HG02970 (cell line): ENCODE measurements at regions not wholly inside any gene's neighbourhood (a gene's known extent, or its start where the extent isn't known, plus 50 kb on each side); places are given as distances from the start of the nearest gene placed in this dataset.
"Not testable (repeated sequence)": the region's sequence is repeated elsewhere in the genome, so short reads cannot be mapped to it uniquely, and the experiment has no call there.

Source experiments
- ATAC-seq: cut with Tn5 transposase; IDR thresholded peaks from one replicate; pipeline ENCODE4 v1.9.1; 2021; ENCODE audit warnings: mild to moderate bottlenecking, moderate library complexity, moderate number of reproducible peaks; ENCODE audit not compliant: unreplicated experiment, low FRiP score

GRCh38 chr3:176378789-176379188 lies 818.5 kb downstream of the TBL1XR1 start:
- no peak for ATAC-seq

- no peak for ATAC-seq
These were observed 820.8 kb downstream of the TBL1XR1 start for GRCh38 chr3:176376531-176376930.

DNA sequence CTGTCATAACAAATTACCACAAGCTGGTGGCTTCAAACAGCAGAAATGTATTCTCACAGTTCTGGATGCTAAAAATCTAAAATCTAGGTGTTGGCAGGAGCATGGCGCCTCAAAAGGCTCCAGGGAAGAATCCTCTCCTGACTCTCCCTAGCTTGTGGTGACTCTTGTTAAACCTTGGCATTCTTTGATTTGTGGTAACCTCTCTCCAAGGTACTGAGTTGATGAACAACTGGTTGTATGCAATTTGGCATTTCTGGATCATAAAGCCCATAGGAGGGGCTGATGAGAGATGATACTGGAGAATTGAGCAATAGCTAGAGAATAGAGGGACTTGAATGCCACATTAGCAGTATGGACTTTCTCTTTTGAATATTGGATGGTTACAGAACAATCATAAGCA lies 821.8 kb downstream of the TBL1XR1 start:
- no peak for ATAC-seq

DNA sequence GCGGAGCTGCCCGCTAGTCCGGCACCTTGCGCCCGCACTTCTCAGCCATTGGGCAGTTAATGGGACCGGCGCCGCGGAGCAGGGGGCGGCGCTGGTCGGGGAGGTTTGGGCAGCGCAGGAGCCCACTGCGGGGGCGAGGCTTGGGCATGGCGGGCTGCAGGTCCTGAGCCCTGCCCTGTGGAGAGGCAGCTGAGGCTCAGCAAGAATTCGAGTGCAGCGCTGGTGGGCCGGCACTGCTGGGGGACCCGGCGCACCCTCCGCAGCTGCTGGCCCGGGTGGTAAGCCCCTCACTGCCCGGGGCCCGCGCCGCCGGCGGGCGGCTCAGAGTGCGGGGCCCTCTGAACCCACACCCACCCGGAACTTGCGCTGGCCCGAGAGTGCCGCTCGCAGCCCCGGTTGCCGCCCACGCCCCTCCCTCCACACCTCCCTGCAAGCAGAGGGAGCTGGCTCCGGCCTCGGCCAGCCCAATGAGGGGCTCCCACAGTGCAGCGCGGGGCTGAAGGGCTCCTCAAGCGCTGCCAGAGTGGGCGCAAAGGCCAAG lies 835.0 kb downstream of the TBL1XR1 start:
- no peak for ATAC-seq

GRCh38 chr3:176359211-176359610 lies 838.1 kb downstream of the TBL1XR1 start:
- ATAC-seq, result no peak

GRCh38 chr3:176357891-176358290 lies 839.4 kb downstream of the TBL1XR1 start:
- no peak for ATAC-seq

GRCh38 chr3:176354843-176355242 lies 842.4 kb downstream of the TBL1XR1 start:
- ATAC-seq, result no peak

DNA sequence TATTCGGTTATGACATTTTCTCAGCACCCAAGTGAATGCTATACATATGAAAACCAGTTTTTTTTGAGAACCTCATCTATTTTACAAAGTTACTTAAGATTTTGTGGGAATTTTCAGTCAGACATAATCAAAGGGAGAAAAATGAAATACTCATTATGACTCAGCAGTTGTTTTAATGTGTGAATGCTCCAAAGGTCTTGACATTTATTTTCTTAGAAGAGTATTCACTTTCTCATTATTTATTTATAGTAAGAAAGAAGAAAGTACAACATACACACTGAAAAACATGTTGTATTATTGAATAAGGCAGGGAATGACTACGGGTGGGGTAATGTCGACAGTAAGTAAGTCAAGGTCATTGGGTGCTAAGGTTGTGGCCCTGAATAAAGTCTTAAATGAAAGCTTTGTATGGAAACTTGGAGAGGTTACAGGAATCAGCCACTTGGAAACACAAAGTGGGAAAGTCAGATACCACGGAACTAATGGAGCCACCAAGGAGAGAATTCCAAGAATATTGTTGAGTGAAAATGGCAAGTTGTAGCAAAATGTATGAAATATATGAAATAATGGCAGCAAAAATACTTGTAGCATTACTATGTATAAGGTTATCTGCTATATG lies 844.5 kb downstream of the TBL1XR1 start:
- ATAC-seq, result no peak

DNA sequence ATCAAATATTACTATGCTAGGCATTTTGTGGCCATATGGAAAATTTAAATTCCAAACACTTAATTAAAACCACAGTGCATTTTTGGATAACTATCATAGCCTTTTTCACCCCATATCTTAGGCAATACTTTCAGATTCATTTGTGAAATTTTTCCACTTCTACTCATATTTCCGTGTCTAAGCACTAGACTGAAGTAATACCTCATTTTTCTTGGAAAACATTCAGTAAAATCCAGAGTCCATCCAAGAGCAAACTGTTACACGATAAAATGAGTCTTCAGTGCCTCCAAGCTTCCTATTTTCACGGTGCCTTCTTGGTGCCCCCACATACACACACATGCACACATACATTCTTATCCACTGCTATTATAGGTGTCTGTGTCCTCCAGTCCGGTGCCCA lies 845.9 kb downstream of the TBL1XR1 start:
- no peak for ATAC-seq

GRCh38 chr3:176349706-176350105 lies 847.6 kb downstream of the TBL1XR1 start:
- ATAC-seq, result no peak

DNA sequence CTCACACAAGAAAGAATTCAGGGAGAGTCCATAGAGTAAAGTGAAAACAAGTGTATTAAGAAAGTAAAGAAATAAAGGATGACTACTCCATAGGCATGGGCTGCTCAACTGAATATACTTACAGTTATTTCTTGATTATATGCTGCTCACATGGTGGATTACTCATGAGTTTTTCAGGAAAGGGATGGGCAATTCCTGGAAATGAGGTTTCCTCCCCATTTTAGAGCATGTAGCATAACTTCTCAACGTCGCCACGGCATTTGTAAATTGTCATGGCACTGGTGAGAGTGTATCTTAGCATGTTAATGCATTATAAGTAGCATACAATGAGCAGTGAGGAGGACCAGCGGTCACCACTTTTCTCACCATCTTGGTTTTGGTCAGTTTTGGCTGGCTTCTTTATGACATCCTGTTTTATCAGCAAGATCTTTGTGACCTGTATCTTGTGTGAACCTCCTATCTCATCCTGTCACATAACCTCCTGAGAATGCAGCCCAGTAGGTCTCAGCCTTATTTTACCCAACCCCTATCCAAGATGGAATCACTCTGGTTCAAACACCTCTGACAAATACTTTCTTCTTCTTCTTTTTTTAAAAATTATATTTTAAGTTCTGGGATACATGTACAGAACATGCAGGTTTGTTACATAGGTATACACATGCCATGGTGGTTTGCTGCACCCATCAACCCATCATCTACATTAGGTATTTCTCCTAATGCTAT lies 849.7 kb downstream of the TBL1XR1 start:
- ATAC-seq, result no peak

GRCh38 chr3:176341963-176342362 lies 855.3 kb downstream of the TBL1XR1 start:
- ATAC-seq, result no peak

- no peak for ATAC-seq
These were observed 868.6 kb downstream of the TBL1XR1 start for GRCh38 chr3:176328666-176329065.

- no peak for ATAC-seq
These were observed 869.1 kb downstream of the TBL1XR1 start for GRCh38 chr3:176328198-176328597.

DNA sequence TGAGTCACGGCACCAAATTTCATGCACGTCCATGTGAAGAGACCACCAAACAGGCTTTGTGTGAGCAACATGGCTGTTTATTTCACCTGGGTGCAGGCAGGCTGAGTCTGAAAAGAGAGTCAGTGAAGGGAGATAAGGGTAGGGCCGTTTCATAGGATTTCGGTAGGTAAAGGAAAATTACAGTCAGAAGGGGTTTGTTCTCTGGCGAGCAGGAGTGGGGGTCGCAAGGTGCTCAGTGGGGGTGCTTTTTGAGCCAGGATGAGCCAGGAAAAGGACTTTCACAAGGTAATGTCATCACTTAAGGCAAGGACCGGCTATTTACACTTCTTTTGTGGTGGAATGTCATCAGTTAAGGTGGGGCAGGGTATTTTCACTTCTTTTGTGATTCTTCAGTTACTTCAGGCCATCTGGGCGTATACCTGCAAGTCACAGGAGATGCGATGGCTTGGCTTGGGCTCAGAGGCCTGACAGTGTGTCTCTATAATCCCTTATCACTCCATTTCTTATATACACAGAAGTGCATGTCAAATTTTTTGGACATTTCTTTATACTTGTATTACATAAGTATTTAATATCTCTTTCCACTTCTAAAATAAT lies 870.3 kb downstream of the TBL1XR1 start:
- not testable (repeated sequence) for ATAC-seq

GRCh38 chr3:176321532-176321931 lies 875.8 kb downstream of the TBL1XR1 start:
- ATAC-seq, result not testable (repeated sequence)

- ATAC-seq, result no peak
These were observed 876.2 kb downstream of the TBL1XR1 start for GRCh38 chr3:176321099-176321498.

GRCh38 chr3:176313426-176313825 lies 883.9 kb downstream of the TBL1XR1 start:
- no peak for ATAC-seq

GRCh38 chr3:176310641-176311040 lies 886.6 kb downstream of the TBL1XR1 start:
- no peak for ATAC-seq

DNA sequence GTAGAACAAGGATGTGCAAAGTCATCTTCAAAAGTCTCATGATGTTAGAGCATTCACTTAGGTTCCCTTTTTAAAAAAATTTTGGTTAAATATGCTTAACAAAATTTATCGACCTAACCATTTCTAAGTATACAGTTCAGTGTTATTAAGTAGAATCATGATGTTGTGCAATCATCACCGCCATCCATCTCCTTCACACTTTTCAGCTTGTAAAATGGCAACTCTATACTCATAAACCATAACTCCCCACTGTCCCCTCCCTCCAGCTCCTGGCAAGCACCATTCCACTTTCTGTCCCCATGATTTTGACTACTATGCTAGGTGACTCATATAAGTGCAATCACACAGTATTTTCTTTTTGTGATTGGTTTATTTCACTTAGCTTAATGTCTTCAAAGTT lies 895.0 kb downstream of the TBL1XR1 start:
- no peak for ATAC-seq

- ATAC-seq, result no peak
These were observed 901.1 kb downstream of the TBL1XR1 start for GRCh38 chr3:176296066-176296597.
